CD4-positive, alpha-beta T cell treated with Interleukin-17A for 1 hour (primary cell): ENCODE measurements at regions not wholly inside any gene's neighbourhood (a gene's known extent, or its start where the extent isn't known, plus 50 kb on each side); places are given as distances from the start of the nearest gene placed in this dataset.
"Not testable (repeated sequence)": the region's sequence is repeated elsewhere in the genome, so short reads cannot be mapped to it uniquely, and the experiment has no call there.

Experiments
- DNase-seq: peaks from one replicate; pipeline ENCODE4 v3.0.0-alpha.2; 2020

GRCh38 chr4:59630922-59631321 is 1569.2 kb upstream of the ADGRL3 start:
- DNase-seq = no peak

GRCh38 chr4:59637596-59637995 is 1562.5 kb upstream of the ADGRL3 start:
- no peak for DNase-seq

GRCh38 chr4:59643682-59644081 is 1556.4 kb upstream of the ADGRL3 start:
- DNase-seq = no peak

- no peak for DNase-seq
These were observed 1555.4 kb upstream of the ADGRL3 start for GRCh38 chr4:59644765-59645164.

- no peak for DNase-seq
These were observed 1554.0 kb upstream of the ADGRL3 start for GRCh38 chr4:59646082-59646481.

- no peak for DNase-seq
These were observed 1553.1 kb upstream of the ADGRL3 start for GRCh38 chr4:59647011-59647410.

- DNase-seq = no peak
These were observed 1552.6 kb upstream of the ADGRL3 start for GRCh38 chr4:59647500-59647899.

- DNase-seq = no peak
These were observed 1549.3 kb upstream of the ADGRL3 start for GRCh38 chr4:59650861-59651260.

GRCh38 chr4:59655996-59656395 is 1544.1 kb upstream of the ADGRL3 start:
- no peak for DNase-seq

- no peak for DNase-seq
These were observed 1535.4 kb upstream of the ADGRL3 start for GRCh38 chr4:59664771-59665170.

GRCh38 chr4:59666645-59667044 is 1533.5 kb upstream of the ADGRL3 start:
- no peak for DNase-seq

- no peak for DNase-seq
These were observed 1529.1 kb upstream of the ADGRL3 start for GRCh38 chr4:59671037-59671436.

- no peak for DNase-seq
These were observed 1523.7 kb upstream of the ADGRL3 start for GRCh38 chr4:59676389-59676788.

GRCh38 chr4:59676992-59677391 is 1523.1 kb upstream of the ADGRL3 start:
- DNase-seq = not testable (repeated sequence)

- DNase-seq = no peak
These were observed 1514.5 kb upstream of the ADGRL3 start for GRCh38 chr4:59685626-59686025.

GRCh38 chr4:59689149-59689548 is 1511.0 kb upstream of the ADGRL3 start:
- no peak for DNase-seq

GRCh38 chr4:59695355-59696053 is 1504.6 kb upstream of the ADGRL3 start:
- no peak for DNase-seq

GRCh38 chr4:59698041-59698440 is 1502.1 kb upstream of the ADGRL3 start:
- no peak for DNase-seq

GRCh38 chr4:59700651-59701050 is 1499.5 kb upstream of the ADGRL3 start:
- no peak for DNase-seq

GRCh38 chr4:59704616-59705015 is 1495.5 kb upstream of the ADGRL3 start:
- no peak for DNase-seq

- no peak for DNase-seq
These were observed 1487.7 kb upstream of the ADGRL3 start for GRCh38 chr4:59712470-59712869.

GRCh38 chr4:59724286-59724685 is 1475.8 kb upstream of the ADGRL3 start:
- DNase-seq = not testable (repeated sequence)

GRCh38 chr4:59727745-59728144 is 1472.4 kb upstream of the ADGRL3 start:
- DNase-seq = no peak

- no peak for DNase-seq
These were observed 1471.6 kb upstream of the ADGRL3 start for GRCh38 chr4:59728496-59728895.

GRCh38 chr4:59729321-59729720 is 1470.8 kb upstream of the ADGRL3 start:
- no peak for DNase-seq
